Effector memory CD4-positive, alpha-beta T cell (primary cell): ENCODE measurements at regions not wholly inside any gene's neighbourhood (a gene's known extent, or its start where the extent isn't known, plus 50 kb on each side); places are given as distances from the start of the nearest gene placed in this dataset.

ENCODE experiments used
- DNase-seq, 3 donors: peaks; one replicate each; pipeline ENCODE4 v3.0.0-alpha.2; 2020
- H3K27ac ChIP-seq: 2 replicates; pipeline ENCODE4 v1.7.0; 2013; ENCODE audit warnings: mild to moderate bottlenecking, low read length, moderate library complexity; ENCODE audit not compliant: insufficient read depth, poor library complexity, severe bottlenecking
- H3K27me3 ChIP-seq: replicated peaks from 2 replicates; pipeline ENCODE4 v1.7.0; 2013; ENCODE audit warnings: mild to moderate bottlenecking, low read length; ENCODE audit not compliant: insufficient read depth, control insufficient read depth, poor library complexity, severe bottlenecking
- H3K36me3 ChIP-seq: 2 replicates; pipeline ENCODE4 v1.7.0; 2013; ENCODE audit warnings: mild to moderate bottlenecking, low read length, moderate library complexity; ENCODE audit not compliant: control insufficient read depth, insufficient read depth
- H3K4me1 ChIP-seq: 2 replicates; pipeline ENCODE4 v1.7.0; 2013; ENCODE audit warnings: low read length, mild to moderate bottlenecking; ENCODE audit not compliant: control insufficient read depth, insufficient read depth, poor library complexity, severe bottlenecking
- H3K4me3 ChIP-seq: 2 replicates; pipeline ENCODE4 v1.7.0; 2013; ENCODE audit warnings: low read length, low read depth, mild to moderate bottlenecking; ENCODE audit not compliant: insufficient read depth, poor library complexity, severe bottlenecking
- H3K9me3 ChIP-seq: 2 replicates; pipeline ENCODE4 v1.7.0; 2013; ENCODE audit warnings: mild to moderate bottlenecking, low read length, moderate library complexity; ENCODE audit not compliant: control insufficient read depth

- H3K4me3 ChIP-seq = no peak overlapping the region
- no peaks in the 10 kb centered on the region for H3K9me3 ChIP-seq
- H3K27me3 ChIP-seq = no peaks in the 10 kb centered on the region
- DNase-seq = no peak
- H3K27ac ChIP-seq = no peak overlapping the region
- H3K4me1 ChIP-seq = no peaks in the 10 kb centered on the region
- no peaks in the 10 kb centered on the region for H3K36me3 ChIP-seq
Observed at GRCh38 chr17:14921936-14922335, 343.2 kb downstream of the PMP22 start.

DNA sequence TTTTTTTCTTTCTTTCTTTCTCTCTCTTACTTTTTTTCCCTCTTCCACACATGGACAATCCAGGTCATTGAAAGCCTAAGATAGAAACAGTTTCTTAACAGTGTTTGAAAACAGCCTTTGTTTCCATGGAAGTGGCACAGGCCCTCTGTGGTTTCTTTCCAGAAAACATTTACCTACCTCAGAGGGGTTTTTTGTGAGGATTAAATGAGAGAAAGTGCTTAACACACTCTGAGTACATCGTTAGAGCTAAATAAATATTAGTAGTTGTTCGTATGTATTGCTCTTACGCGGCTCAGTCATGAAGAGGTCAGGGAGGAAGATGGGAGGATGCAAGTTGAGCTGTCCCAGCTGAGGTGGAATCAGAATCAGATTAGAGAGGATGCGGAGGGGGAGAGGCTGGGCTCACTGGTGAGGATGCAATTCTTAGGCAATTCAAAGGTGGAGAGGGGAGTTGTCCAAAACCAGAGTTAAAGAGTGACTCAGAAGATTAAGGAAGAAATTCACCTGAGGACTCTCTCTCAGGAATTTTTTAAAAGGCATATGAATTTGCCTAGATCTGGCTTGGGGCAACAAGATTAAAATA, 345.4 kb downstream of the PMP22 start:
- H3K4me1 ChIP-seq = no peaks in the 10 kb centered on the region
- no peak overlapping the region for H3K4me3 ChIP-seq
- H3K36me3 ChIP-seq = no peaks in the 10 kb centered on the region
- no peak for DNase-seq
- no peaks in the 10 kb centered on the region for H3K27me3 ChIP-seq
- H3K27ac ChIP-seq = no peak overlapping the region
- H3K9me3 ChIP-seq = no peaks in the 10 kb centered on the region

- no peak for DNase-seq
- Histone ChIP-seq H3K27me3 (no peaks in the 10 kb centered on the region), H3K4me1 (no peaks in the 10 kb centered on the region), H3K27ac (no peak overlapping the region), H3K36me3 (no peaks in the 10 kb centered on the region), H3K9me3 (no peaks in the 10 kb centered on the region), H3K4me3 (no peak overlapping the region)
Observed at GRCh38 chr17:14919094-14919493, 346.0 kb downstream of the PMP22 start.

DNA sequence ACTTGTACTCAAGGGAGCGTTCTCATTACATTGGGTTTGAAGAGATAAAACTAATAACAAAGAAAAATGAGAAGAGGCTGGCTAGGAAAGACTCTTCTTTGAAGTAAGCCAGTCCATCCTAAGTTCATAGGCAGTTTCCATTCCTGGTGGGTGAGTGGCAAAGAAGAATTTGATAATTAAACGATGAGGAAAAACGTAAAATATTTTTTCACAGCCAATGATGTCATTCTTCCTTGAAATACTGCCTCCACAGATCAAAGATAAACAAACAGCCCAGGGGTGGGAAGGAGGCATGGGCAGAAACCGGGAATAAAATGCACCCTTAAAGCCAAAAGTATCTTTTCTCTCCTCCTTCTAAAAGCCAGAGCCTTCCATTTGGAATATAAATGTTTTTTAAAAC, 346.6 kb downstream of the PMP22 start:
- DNase-seq = no peak
- H3K4me1 ChIP-seq = no peaks in the 10 kb centered on the region
- H3K36me3 ChIP-seq = no peaks in the 10 kb centered on the region
- no peaks in the 10 kb centered on the region for H3K9me3 ChIP-seq
- no peak overlapping the region for H3K27ac ChIP-seq
- H3K4me3 ChIP-seq = no peak overlapping the region
- H3K27me3 ChIP-seq = no peaks in the 10 kb centered on the region

GRCh38 chr17:14910916-14911315, 354.2 kb downstream of the PMP22 start:
- H3K36me3 ChIP-seq = no peaks in the 10 kb centered on the region
- no peak overlapping the region for H3K4me3 ChIP-seq
- H3K27me3 ChIP-seq = no peaks in the 10 kb centered on the region
- no peaks in the 10 kb centered on the region for H3K9me3 ChIP-seq
- no peak overlapping the region for H3K27ac ChIP-seq
- no peaks in the 10 kb centered on the region for H3K4me1 ChIP-seq
- no peak for DNase-seq

DNA sequence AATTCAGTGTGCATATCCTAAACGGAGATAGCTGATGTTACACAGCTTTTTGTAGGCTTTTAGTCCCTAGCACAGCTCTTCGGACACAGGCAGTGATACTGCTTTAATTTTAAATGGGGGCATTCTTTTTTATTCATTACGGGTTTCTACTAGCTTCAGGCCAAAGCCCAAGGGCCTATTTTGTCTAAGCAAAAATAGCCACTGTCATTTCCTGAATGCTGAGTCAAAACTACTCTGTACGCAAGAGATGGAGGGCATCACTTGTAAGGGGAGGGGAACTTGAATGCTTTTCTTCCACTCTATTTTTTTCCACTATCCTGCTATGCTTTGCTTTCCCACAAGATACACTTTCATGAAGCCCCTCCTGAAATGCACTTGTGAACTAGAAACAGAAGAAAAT, 360.7 kb downstream of the PMP22 start:
- Histone ChIP-seq H3K4me1 (no peaks in the 10 kb centered on the region), H3K9me3 (no peaks in the 10 kb centered on the region), H3K27ac (no peak overlapping the region), H3K36me3 (no peaks in the 10 kb centered on the region), H3K27me3 (no peaks in the 10 kb centered on the region), H3K4me3 (no peak overlapping the region)
- DNase-seq = no peak

GRCh38 chr17:14903854-14904253, 361.3 kb downstream of the PMP22 start:
- Histone ChIP-seq H3K9me3 (no peaks in the 10 kb centered on the region), H3K36me3 (no peaks in the 10 kb centered on the region), H3K4me3 (no peak overlapping the region), H3K4me1 (no peaks in the 10 kb centered on the region), H3K27ac (no peak overlapping the region), H3K27me3 (no peaks in the 10 kb centered on the region)
- no peak for DNase-seq

DNA sequence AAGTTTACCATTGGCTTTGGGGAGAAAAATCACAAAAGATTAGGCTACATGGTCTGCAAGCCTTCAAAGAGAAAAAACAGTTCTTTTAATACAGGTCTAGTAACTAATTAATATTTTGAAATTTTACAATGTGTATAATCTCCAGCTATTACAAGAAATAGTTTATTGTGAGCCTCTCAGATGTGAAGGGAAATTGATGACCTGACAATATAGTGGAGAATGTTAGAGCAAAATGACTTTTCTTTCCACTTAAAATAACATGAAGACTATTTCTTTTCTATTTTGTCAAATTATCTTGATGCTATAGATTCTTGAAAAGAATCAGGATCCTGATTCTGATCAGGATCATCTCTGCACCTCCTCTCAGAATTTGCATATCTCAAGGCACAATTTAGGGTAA, 362.3 kb downstream of the PMP22 start:
- no peak for DNase-seq
- H3K27ac ChIP-seq = no peak overlapping the region
- no peaks in the 10 kb centered on the region for H3K9me3 ChIP-seq
- H3K4me1 ChIP-seq = no peaks in the 10 kb centered on the region
- no peaks in the 10 kb centered on the region for H3K36me3 ChIP-seq
- H3K4me3 ChIP-seq = no peak overlapping the region
- no peaks in the 10 kb centered on the region for H3K27me3 ChIP-seq

DNA sequence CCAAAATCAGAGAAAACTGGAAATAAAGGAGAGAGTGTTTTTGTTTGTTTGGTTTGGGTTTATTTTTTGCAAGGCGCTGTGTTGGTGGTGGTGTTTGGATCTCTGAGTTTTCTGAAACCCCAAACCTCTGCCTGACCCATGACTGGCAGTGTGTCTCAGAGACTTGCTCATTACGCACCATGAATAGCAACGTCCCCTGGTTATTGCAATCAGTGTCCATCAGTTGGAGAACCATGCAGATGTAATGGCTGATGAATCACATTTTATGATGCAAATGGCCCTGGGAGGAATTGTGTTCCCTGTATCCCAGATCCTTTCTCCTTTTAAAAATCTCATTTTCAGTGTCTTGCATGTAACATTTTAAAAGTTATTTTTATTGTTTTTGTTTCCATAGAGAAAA, 362.8 kb downstream of the PMP22 start:
- H3K4me1 ChIP-seq = no peaks in the 10 kb centered on the region
- no peaks in the 10 kb centered on the region for H3K9me3 ChIP-seq

GRCh38 chr17:14901376-14901775, 363.8 kb downstream of the PMP22 start:
- DNase-seq = no peak
- H3K4me3 ChIP-seq = no peak overlapping the region
- H3K27me3 ChIP-seq = no peaks in the 10 kb centered on the region
- H3K4me1 ChIP-seq = no peaks in the 10 kb centered on the region
- H3K27ac ChIP-seq = no peak overlapping the region
- H3K9me3 ChIP-seq = no peaks in the 10 kb centered on the region
- no peaks in the 10 kb centered on the region for H3K36me3 ChIP-seq

More for the DNA sequence above, 362.8 kb downstream of the PMP22 start:
- no peak overlapping the region for H3K27ac ChIP-seq
- no peaks in the 10 kb centered on the region for H3K27me3 ChIP-seq
- DNase-seq = no peak
- no peaks in the 10 kb centered on the region for H3K36me3 ChIP-seq
- H3K4me3 ChIP-seq = no peak overlapping the region
